NCI-H1092 treated with DMSO at 0.1 percent for 48 hours (cell line): ENCODE measurements at regions not wholly inside any gene's neighbourhood (a gene's known extent, or its start where the extent isn't known, plus 50 kb on each side); places are given as distances from the start of the nearest gene placed in this dataset.

Experiments used
- DNase-seq: peaks from one replicate; lab custom pipeline; 2025; lab: John Stamatoyannopoulos, UW

GRCh38 chr1:201656311-201657032, 117.5 kb downstream of the NAV1 start:
- DNase-seq = peak; percentile 87

- DNase-seq = no peak
Measured at GRCh38 chr1:201659572-201659971, 120.6 kb downstream of the NAV1 start.

DNA sequence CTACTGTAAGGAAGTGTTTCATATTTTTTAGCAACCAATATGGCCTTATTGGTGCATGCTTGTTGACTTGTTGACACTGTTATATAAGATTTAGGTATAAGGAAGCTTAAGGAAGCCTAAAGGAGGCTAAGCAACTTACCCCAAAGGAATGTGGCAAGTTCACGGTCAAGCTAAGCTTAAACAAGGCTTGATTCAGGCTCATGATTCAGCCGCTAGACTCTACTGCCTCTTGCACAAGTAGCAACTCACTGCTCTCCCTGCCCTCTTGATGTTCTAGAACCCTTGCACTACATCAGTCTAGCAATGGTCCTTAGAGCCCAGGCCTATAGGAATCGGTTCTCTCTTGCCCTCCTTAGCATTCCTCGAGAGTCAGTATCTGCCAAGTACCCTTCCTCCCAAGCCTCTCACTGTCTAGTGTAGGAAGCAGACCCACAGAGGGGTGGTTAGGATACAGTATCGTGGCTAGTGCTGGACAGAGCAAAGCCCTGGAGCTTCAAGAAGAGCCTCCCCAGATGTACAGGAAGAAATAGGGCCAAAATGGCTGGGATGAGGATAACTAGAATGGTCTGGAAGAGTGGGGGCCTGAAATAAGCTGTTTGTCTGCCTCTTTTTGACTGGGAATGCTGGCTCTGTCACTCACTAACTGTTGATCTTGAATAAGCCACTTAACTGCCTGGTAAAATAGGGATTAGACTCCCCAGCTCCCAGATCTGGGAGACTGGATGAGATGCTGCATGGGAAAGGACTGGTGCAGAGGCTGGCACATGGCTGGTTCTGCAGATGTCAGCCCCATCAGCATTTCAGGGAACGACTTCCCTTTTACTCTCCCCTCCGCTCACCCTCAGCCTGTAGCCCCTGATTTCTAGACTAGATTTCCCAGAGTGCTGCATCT, 122.2 kb downstream of the NAV1 start:
- no peak for DNase-seq

GRCh38 chr1:201661823-201662359, 123.0 kb downstream of the NAV1 start:
- DNase-seq = no peak

DNA sequence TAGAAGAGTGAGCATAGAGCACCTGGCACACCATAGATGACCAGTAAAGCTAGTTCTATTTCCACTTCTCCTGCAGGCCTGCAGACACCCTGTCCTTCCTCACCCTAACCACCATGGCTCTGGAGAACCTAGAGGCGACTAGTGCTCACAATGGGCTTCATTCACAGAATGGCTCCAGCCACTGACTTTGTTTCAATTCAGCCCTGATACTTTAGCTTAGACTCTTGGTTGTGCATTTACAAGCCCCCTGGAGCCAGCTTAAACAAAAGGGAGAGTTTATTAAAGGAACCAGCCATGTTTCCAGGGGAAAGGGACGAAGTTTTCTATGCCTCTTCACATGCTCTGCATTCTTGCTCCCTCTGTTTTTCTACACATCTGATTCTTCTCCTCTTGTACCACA, 123.7 kb downstream of the NAV1 start:
- no peak for DNase-seq

DNA sequence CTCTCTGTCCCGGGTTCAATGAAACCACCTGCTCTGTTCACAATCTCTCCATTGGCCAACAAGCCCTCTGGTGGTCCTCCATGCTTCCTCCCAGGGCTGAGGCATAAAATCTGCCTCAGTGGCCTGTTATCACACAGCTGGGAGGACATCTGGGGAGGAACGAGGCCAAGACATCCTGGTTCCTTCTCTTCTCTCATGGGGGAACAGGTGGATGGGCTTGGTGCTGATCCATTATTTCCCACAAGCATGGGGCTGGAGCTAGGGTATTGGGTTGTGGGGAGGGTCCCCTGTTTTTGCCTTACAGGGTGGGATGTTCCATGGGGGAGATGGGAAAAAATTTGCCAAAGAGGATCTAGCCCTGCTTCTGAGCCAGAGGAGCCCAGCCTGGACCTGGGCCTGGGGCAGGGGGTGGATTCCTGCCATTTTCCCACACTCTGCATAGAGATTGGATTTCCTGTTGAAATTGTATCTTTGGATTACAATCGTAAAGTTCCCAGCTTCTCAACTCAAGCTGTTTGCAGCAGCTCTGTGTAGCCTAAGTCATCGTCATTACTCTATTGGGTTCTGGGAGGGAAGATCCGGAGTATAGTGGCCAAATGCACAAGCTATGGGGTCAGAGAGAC, 124.7 kb downstream of the NAV1 start:
- no peak for DNase-seq

GRCh38 chr1:201665036-201665435, 126.1 kb downstream of the NAV1 start:
- DNase-seq = no peak

DNA sequence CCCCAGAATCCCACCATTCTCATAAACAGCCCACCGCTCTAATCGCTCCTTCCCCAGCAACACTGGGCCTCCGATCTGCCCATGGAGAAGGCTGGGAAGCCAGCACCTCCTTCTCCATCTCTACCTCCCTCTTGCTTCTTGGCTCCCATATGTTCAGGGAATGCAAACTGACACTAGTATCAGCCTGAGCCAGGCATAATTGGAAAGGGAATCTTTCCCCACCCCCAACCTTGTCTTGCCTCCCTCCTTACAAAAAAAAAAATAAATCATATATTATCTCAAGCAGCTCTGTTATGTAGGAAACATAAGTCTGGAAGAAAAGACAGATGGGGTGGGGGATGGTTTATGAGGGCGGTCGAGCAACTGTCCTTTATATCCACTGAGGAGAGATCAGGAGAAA, 127.2 kb downstream of the NAV1 start:
- DNase-seq = no peak

GRCh38 chr1:201666645-201667044, 127.7 kb downstream of the NAV1 start:
- DNase-seq = no peak

- no peak for DNase-seq
Measured at GRCh38 chr1:201667479-201667878, 128.6 kb downstream of the NAV1 start.

DNA sequence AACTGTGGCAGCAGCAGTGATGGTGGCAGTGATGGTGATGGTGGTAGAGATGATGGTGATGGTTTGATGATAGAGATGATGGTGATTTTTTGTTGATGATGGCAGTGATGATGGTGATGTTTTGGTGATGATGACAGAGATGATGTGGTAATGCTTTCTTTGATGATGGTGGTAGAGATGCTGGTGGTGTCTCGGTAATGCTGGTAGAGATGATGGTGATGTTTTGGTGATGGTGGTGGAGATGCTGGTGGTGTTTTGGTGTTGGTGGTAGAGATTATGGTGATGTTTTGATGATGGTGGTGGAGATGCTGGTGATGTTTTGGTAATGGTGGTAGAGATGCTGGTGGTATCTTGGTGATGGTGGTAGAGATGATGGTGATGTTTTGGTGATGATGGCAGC, 131.6 kb downstream of the NAV1 start:
- DNase-seq = no peak

GRCh38 chr1:201672685-201673084, 133.8 kb downstream of the NAV1 start:
- no peak for DNase-seq

DNA sequence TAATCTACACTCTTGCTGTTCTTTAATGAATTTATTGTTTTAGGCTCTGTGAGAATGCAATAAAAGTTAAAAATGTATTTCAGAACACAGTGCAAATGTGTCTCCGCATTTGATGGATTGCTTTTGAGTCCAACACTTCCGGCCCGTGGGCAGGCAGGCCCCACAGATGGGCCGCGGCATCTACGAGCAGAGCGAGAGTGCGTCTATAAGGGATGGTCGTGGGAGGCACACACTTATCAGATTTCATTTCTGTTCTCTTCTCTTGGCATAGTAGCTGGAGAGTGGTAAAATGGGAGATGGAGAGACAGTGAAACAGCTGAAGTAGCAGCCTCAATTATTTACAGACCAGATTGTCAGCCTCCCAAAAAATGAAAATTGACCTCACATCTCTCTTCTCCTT, 134.2 kb downstream of the NAV1 start:
- DNase-seq = no peak

GRCh38 chr1:201673915-201674314, 135.0 kb downstream of the NAV1 start:
- DNase-seq = no peak

- no peak for DNase-seq
Measured at GRCh38 chr1:201675143-201675542, 136.2 kb downstream of the NAV1 start.

DNA sequence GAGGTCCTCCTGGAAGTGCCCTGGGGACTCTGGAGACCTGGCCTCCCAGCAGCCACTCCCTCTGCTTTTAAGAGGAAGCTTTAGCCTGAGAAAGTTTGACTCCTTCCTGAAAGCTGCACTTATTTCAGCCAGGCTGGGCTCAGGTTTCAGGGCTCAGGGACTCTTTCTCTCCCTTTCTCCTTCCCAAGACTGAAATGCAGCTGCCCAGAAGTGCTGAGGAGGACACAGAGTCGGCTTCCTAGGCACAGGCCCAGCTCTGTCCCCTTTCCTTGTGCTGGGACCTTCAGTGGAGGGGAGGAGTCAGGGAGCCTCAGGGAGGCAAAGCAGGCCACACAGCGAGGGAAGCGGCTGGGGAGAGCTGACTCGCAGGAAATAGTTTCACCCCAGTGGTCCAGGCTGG, 137.3 kb downstream of the NAV1 start:
- no peak for DNase-seq

- no peak for DNase-seq
Measured at GRCh38 chr1:201676641-201677040, 137.7 kb downstream of the NAV1 start.

DNA sequence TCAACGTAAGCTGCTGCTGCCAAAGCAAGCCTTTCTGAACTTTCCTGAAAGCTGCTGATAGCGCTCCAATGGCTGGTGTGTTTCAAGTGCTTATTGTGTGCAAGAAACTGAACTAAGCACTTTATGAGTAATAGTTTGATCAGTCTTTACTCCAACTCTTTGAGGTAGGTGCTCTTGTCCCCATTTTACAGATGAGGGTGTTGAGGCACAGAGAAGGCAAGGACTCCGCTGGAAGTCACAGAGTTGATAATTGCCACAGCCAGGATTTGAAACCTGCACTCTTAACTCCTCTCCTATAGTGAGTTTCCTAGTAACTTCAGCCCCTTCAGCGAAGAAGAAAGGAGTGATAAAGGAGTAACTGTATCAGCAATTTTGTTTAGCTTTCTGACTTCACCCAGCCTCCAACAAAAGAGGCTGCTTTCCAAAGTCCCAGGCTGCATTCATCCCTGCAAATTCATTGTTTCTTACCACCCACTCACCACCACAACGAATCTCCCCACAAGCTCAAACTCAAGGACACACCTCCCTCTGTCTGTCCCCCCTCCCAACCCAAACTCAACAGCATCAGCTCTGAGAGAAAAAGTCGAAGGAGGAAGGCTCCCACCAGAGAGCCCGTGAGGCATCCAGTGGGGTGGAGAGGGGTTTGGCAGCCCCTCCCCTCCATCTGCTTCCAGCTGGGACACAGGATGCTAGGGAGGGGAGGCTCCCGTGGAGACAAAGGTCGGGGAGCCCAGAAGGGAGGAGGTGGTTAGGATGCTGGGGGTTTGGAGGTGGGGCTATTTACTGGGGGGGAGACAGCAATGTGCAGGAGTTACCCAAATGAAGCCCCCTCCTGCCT, 139.6 kb downstream of the NAV1 start:
- peak; percentile 46 for DNase-seq

DNA sequence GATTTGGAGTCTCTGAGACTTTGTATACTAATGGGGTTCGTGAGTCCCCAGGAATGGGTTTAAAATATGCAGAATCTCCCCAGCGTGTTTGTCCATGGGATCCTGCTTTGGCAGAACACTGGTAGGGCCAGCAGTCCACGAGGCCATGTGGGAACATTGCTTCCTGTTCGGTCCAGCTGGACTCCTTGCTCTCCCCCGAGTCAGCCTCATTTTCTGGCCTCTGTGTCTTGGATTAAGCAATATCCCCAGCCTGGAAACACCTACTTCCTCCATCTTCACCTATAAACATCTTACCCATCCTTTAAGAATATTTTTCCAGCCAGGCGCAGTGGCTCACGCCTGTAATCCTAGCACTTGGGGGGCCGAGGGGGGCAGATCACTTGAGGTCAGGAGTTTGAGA, 142.4 kb downstream of the NAV1 start:
- no peak for DNase-seq

- DNase-seq = no peak
Measured at GRCh38 chr1:201682964-201683363, 144.0 kb downstream of the NAV1 start.

- DNase-seq = no peak
Measured at GRCh38 chr1:201683397-201683796, 144.5 kb downstream of the NAV1 start.

GRCh38 chr1:201685485-201685884, 143.5 kb upstream of the IPO9 start:
- no peak for DNase-seq
